ENCODE measurements at regions not wholly inside any gene's neighbourhood (a gene's known extent, or its start where the extent isn't known, plus 50 kb on each side); places are given as distances from the start of the nearest gene placed in this dataset.

- H3K27ac ChIP-seq (ENCODE audit: extremely low read length, insufficient read depth, low read length): no peak overlapping the region
- no TSS peak for BruUV-seq (replicated peaks)
- no peak overlapping the region for H2AFZ ChIP-seq (ENCODE audit: low read length)
- no peaks in the 10 kb centered on the region for H4K20me1 ChIP-seq (ENCODE audit: insufficient read depth, low read length)
- WGBS (ENCODE audit: low lambda C conversion rate): 94% methylated on average over 11 of the region's 11 CpGs
- no peak overlapping the region for H3K4me3 ChIP-seq (replicated peaks in 1 of 3; ENCODE audit: insufficient read depth in 1 of 3, low read depth in 2 of 3, low read length in 3 of 3)
- H3K79me2 ChIP-seq (ENCODE audit: insufficient read depth, low read length): no peaks in the 10 kb centered on the region
- DNase-seq (ENCODE audit: low spot score): no peak
- no peak for ATAC-seq
- H3K27me3 ChIP-seq (ENCODE audit: control insufficient read depth in 1 of 2, insufficient read depth in 2 of 2, low read length in 2 of 2): no peaks in the 10 kb centered on the region
- no peak overlapping the region for H3K4me2 ChIP-seq (ENCODE audit: low read depth, low read length)
- in situ Hi-C loops (cut with HindIII; ENCODE audit: extremely low pct_ligation_motif_present, low pct_unique_long_range_greater_than_20kb) (loop anchor here (5.0 kb wide), 1 partner anchor 93 kb away; the partner anchor contains the start of gene AKIRIN2), intact Hi-C loops (cut with micrococcal nuclease; ENCODE audit: unreplicated experiment) (loop anchor here (5.0 kb wide), 1 partner anchor 203 kb away; the partner anchor contains the start of gene ORC3)
- no peak for FAIRE-seq
- TF ChIP-seq, protein P1, sequence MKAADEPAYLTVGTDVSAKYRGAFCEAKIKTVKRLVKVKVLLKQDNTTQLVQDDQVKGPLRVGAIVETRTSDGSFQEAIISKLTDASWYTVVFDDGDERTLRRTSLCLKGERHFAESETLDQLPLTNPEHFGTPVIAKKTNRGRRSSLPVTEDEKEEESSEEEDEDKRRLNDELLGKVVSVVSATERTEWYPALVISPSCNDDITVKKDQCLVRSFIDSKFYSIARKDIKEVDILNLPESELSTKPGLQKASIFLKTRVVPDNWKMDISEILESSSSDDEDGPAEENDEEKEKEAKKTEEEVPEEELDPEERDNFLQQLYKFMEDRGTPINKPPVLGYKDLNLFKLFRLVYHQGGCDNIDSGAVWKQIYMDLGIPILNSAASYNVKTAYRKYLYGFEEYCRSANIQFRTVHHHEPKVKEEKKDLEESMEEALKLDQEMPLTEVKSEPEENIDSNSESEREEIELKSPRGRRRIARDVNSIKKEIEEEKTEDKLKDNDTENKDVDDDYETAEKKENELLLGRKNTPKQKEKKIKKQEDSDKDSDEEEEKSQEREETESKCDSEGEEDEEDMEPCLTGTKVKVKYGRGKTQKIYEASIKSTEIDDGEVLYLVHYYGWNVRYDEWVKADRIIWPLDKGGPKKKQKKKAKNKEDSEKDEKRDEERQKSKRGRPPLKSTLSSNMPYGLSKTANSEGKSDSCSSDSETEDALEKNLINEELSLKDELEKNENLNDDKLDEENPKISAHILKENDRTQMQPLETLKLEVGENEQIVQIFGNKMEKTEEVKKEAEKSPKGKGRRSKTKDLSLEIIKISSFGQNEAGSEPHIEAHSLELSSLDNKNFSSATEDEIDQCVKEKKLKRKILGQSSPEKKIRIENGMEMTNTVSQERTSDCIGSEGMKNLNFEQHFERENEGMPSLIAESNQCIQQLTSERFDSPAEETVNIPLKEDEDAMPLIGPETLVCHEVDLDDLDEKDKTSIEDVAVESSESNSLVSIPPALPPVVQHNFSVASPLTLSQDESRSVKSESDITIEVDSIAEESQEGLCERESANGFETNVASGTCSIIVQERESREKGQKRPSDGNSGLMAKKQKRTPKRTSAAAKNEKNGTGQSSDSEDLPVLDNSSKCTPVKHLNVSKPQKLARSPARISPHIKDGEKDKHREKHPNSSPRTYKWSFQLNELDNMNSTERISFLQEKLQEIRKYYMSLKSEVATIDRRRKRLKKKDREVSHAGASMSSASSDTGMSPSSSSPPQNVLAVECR (CRISPR knock-in tag; IDR thresholded peaks at IDR 0.05; ENCODE audit: borderline replicate concordance): no peak
- no peak for TF ChIP-seq SOX13 (IDR thresholded peaks at IDR 0.05)
- TF ChIP-seq SOX13 (CRISPR knock-in tag; conservative IDR thresholded peaks at IDR 0.05 in 1 of 2, IDR thresholded peaks at IDR 0.05 in 1 of 2): peak in 1 of 2 experiments; percentile 6; a peak in 1 of 4 replicates
- CTCF ChIA-PET (ENCODE audit: low intra/inter-chr PET ratio, low total read pairs): no interaction called here
- peaks cover 79% of the 10 kb centered on the region for H3K4me1 ChIP-seq (ENCODE audit: insufficient read depth, low read length)
- H3K9me3 ChIP-seq (ENCODE audit: low read length): no peaks in the 10 kb centered on the region
- H3K9ac ChIP-seq (ENCODE audit: insufficient read depth, low read depth, low read length): no peak overlapping the region
- H3K36me3 ChIP-seq (replicated peaks in 1 of 2; ENCODE audit: control insufficient read depth in 1 of 2, insufficient read depth in 2 of 2, low read length in 2 of 2): no peaks in the 10 kb centered on the region
- POLR2A ChIA-PET: no interaction called here
These were observed 93.2 kb upstream of the AKIRIN2 start for GRCh38 chr6:87794922-87795885.
